ENCODE measurements at regions not wholly inside any gene's neighbourhood (a gene's known extent, or its start where the extent isn't known, plus 50 kb on each side); places are given as distances from the start of the nearest gene placed in this dataset.

GRCh38 chr1:54497338-54497737 is 50.7 kb upstream of the ACOT11 start:
- DNase-seq (ENCODE audit: low read depth, low spot score): no peak

GRCh38 chr1:54495954-54496353 is 52.1 kb upstream of the ACOT11 start:
- no peak for DNase-seq (ENCODE audit: low read depth, low spot score)

- no peak for DNase-seq (ENCODE audit: low read depth, low spot score)
These were observed 54.4 kb upstream of the ACOT11 start for GRCh38 chr1:54493608-54494007.

- DNase-seq (ENCODE audit: low read depth, low spot score): peak; percentile 80
These were observed 57.4 kb upstream of the ACOT11 start for GRCh38 chr1:54490361-54491248.

GRCh38 chr1:54489627-54490250 is 58.3 kb upstream of the ACOT11 start:
- no peak for DNase-seq (ENCODE audit: low read depth, low spot score)

- DNase-seq (ENCODE audit: low read depth, low spot score): peak; percentile 96
These were observed 59.0 kb upstream of the ACOT11 start for GRCh38 chr1:54488779-54489626.

GRCh38 chr1:54488065-54488750 is 59.8 kb upstream of the ACOT11 start:
- peak; percentile 96 for DNase-seq (ENCODE audit: low read depth, low spot score)

GRCh38 chr1:54487571-54488050 is 60.4 kb upstream of the ACOT11 start:
- no peak for DNase-seq (ENCODE audit: low read depth, low spot score)

- DNase-seq (ENCODE audit: low read depth, low spot score): no peak
These were observed 61.1 kb upstream of the ACOT11 start for GRCh38 chr1:54486907-54487306.

- no peak for DNase-seq (ENCODE audit: low read depth, low spot score)
These were observed 62.6 kb upstream of the ACOT11 start for GRCh38 chr1:54485416-54485815.

- no peak for DNase-seq (ENCODE audit: low read depth, low spot score)
These were observed 64.1 kb upstream of the ACOT11 start for GRCh38 chr1:54483875-54484437.

- no peak for DNase-seq (ENCODE audit: low read depth, low spot score)
These were observed 66.7 kb upstream of the ACOT11 start for GRCh38 chr1:54481201-54481884.

GRCh38 chr1:54480525-54480848 is 67.5 kb upstream of the ACOT11 start:
- no peak for DNase-seq (ENCODE audit: low read depth, low spot score)

- DNase-seq (ENCODE audit: low read depth, low spot score): no peak
These were observed 68.0 kb upstream of the ACOT11 start for GRCh38 chr1:54479841-54480524.

- no peak for DNase-seq (ENCODE audit: low read depth, low spot score)
These were observed 68.8 kb upstream of the ACOT11 start for GRCh38 chr1:54479251-54479650.

GRCh38 chr1:54477153-54477561 is 70.9 kb upstream of the ACOT11 start:
- DNase-seq (ENCODE audit: low read depth, low spot score): no peak

GRCh38 chr1:54476530-54477109 is 70.4 kb upstream of the SSBP3 start:
- no peak for DNase-seq (ENCODE audit: low read depth, low spot score)

GRCh38 chr1:54475946-54476516 is 69.8 kb upstream of the SSBP3 start:
- no peak for DNase-seq (ENCODE audit: low read depth, low spot score)

GRCh38 chr1:54475357-54475881 is 69.2 kb upstream of the SSBP3 start:
- no peak for DNase-seq (ENCODE audit: low read depth, low spot score)

Data from ELF-1 (cell line).